ENCODE measurements at regions not wholly inside any gene's neighbourhood (a gene's known extent, or its start where the extent isn't known, plus 50 kb on each side); places are given as distances from the start of the nearest gene placed in this dataset.
"Not testable (repeated sequence)": the region's sequence is repeated elsewhere in the genome, so short reads cannot be mapped to it uniquely, and the experiment has no call there.

DNA sequence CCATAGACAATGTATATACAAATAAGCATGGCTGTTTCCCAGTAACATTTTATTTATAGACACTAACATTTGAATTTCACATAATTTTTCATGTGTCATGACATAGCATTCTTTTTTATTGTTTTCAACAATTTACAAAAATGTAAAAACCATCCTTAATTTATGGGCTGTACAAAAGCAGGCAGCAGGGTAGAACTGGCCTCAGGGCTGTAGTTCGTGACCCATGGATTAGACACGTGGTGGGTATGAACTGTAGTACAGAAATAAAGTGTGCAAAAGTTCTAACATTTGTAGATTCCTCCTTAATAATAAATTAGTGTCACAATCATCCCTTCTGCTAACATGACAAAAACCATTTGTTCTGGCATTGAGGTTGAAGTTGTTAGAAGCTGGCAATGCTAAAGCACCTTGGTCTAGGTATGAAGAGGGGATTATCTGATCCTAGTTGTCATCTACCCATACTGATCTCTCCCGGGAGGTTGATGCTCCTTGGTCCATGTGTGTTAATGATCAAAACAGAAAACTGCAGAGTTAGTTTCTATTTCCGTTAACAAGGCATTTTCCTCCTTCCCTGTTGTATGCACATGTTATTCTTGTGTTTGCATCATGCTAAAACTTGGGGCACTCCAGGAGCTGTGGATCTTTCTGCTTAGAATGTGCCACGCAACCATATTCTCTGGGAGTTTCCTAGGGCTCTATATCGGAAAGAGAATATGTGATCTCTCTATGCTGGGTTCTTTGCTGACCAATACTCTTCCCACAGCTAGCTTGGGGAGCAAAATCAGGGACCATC lies 917.6 kb downstream of the TLE1 start:
- DNase-seq (ENCODE audit: low read depth) = no peak
- Histone ChIP-seq H3K36me3 (ENCODE audit: control insufficient read depth, insufficient read depth, low read length) (no peaks in the 10 kb centered on the region), H3K27me3 (ENCODE audit: control insufficient read depth, insufficient read depth, low read length) (no peaks in the 10 kb centered on the region), H3K4me3 (ENCODE audit: low read depth, low read length) (no peak overlapping the region)
- TF ChIP-seq, protein P1, sequence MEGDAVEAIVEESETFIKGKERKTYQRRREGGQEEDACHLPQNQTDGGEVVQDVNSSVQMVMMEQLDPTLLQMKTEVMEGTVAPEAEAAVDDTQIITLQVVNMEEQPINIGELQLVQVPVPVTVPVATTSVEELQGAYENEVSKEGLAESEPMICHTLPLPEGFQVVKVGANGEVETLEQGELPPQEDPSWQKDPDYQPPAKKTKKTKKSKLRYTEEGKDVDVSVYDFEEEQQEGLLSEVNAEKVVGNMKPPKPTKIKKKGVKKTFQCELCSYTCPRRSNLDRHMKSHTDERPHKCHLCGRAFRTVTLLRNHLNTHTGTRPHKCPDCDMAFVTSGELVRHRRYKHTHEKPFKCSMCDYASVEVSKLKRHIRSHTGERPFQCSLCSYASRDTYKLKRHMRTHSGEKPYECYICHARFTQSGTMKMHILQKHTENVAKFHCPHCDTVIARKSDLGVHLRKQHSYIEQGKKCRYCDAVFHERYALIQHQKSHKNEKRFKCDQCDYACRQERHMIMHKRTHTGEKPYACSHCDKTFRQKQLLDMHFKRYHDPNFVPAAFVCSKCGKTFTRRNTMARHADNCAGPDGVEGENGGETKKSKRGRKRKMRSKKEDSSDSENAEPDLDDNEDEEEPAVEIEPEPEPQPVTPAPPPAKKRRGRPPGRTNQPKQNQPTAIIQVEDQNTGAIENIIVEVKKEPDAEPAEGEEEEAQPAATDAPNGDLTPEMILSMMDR (IDR thresholded peaks at IDR 0.05; ENCODE audit: insufficient read depth, low read length, poor library complexity, severe bottlenecking) = no peak

DNA sequence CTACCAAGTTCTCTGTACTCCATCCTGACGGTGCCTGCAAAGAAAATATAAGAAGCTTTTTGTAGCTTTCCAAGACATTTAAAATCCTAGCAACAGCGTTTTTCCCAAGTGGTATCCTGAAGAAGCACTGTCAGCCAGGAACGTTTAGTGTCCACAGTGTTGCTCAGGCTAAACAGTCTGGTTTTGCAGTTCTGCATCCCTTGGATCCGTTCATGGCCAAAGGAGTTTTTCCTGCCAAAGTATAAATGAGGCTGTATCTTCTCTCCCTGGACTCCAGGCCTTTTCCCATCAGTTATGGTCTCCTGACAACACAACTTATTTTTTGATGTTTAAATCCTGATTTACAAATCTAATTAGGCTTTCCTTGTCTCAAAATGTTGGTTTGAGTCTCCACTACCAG lies 925.8 kb downstream of the TLE1 start:
- TF ChIP-seq, protein P1 (IDR thresholded peaks at IDR 0.05; ENCODE audit: insufficient read depth, low read length, poor library complexity, severe bottlenecking) = no peak
- Histone ChIP-seq H3K27me3 (ENCODE audit: control insufficient read depth, insufficient read depth, low read length) (no peaks in the 10 kb centered on the region), H3K4me3 (ENCODE audit: low read depth, low read length) (no peak overlapping the region), H3K36me3 (ENCODE audit: control insufficient read depth, insufficient read depth, low read length) (no peaks in the 10 kb centered on the region)
- no peak for DNase-seq (ENCODE audit: low read depth)

DNA sequence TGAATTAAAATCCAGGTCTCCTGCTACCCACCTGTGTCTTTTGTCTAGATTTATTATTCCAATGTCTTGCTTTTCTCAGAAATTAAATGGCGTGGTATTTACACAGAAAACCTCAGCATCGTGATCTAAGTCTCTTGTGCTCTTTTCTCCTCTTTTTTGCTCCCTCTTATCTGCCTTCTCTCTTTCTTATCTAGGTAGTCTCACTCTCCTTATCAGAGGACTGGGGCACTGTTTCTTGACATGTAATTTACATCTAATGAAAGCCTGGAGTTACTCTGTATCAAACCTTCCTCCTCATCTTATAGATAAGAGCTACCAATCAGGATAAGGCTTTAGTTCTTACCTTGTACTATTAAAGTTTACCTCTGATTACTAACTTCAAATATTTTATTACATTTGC lies 933.8 kb downstream of the TLE1 start:
- no peaks in the 10 kb centered on the region for H3K36me3 ChIP-seq (ENCODE audit: control insufficient read depth, insufficient read depth, low read length)
- H3K27me3 ChIP-seq (ENCODE audit: control insufficient read depth, insufficient read depth, low read length) = no peaks in the 10 kb centered on the region
- TF ChIP-seq, protein P1 (IDR thresholded peaks at IDR 0.05; ENCODE audit: insufficient read depth, low read length, poor library complexity, severe bottlenecking) = no peak
- DNase-seq (ENCODE audit: low read depth) = no peak
- H3K4me3 ChIP-seq (ENCODE audit: low read depth, low read length) = no peak overlapping the region

DNA sequence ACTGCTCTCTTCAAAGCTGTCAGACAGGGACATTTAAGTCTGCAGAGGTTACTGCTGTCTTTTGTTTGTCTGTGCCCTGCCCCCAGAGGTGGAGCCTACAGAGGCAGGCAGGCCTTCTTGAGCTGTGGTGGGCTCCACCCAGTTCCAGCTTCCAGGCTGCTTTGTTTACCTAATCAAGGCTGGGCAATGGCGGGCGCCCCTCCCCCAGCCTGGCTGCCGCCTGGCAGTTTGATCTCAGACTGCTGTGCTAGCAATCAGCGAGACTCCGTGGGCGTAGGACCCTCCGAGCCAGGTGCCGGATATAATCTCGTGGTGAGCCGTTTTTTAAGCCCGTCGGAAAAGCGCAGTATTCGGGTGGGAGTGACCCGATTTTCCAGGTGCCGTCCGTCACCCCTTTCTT lies 942.3 kb downstream of the TLE1 start:
- H3K36me3 ChIP-seq (ENCODE audit: control insufficient read depth, insufficient read depth, low read length); DNase-seq (ENCODE audit: low read depth): not testable (repeated sequence)

DNA sequence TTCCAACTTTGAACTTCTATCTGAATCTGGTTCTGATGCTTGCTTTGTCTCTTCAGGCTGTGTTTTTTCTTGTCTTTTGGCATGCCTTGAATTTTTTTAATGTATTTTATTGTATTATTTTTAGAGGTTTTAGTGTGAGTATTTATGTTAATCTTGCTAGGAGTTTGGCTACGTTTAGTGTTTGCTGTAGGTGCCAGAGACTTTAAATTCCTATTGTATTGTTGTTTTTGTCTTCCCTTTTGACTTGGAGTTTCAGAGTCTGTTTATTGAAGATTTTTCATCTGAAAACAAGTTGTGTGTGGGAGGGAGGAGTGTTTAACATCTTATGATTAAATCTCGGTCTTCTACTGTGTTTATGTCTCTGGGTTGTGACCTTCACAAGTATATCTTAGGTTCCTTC lies 956.8 kb downstream of the TLE1 start:
- H3K27me3 ChIP-seq (ENCODE audit: control insufficient read depth, insufficient read depth, low read length) = no peaks in the 10 kb centered on the region
- H3K4me3 ChIP-seq (ENCODE audit: low read depth, low read length) = no peak overlapping the region
- TF ChIP-seq, protein P1 (IDR thresholded peaks at IDR 0.05; ENCODE audit: insufficient read depth, low read length, poor library complexity, severe bottlenecking) = no peak

More for the DNA sequence above, 942.3 kb downstream of the TLE1 start:
- not testable (repeated sequence) for H3K4me3 ChIP-seq (ENCODE audit: low read depth, low read length); H3K27me3 ChIP-seq (ENCODE audit: control insufficient read depth, insufficient read depth, low read length)

DNA sequence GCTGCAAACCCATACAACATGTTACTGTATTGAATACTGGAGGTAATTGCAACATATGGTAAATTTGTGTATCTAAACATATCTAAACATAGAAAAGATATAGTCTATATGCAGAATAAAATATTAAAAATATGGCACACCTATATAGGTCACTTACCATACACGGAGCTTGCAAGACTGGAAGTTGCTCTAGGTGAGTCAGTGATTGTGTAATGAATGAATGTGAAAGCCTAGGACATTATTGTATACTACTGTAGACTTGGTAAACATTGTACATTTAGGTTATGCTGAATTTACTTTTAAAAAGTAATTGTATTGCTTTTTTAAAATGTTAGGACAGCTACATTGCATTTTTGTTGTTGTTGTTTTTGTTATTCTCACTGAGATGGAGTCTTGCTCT lies 968.8 kb downstream of the TLE1 start:
- no peaks in the 10 kb centered on the region for H3K27me3 ChIP-seq (ENCODE audit: control insufficient read depth, insufficient read depth, low read length)
- H3K36me3 ChIP-seq (ENCODE audit: control insufficient read depth, insufficient read depth, low read length) = no peaks in the 10 kb centered on the region
- H3K4me3 ChIP-seq (ENCODE audit: low read depth, low read length) = no peak overlapping the region
- TF ChIP-seq, protein P1 (IDR thresholded peaks at IDR 0.05; ENCODE audit: insufficient read depth, low read length, poor library complexity, severe bottlenecking) = no peak
- DNase-seq (ENCODE audit: low read depth) = no peak

More for the DNA sequence above, 956.8 kb downstream of the TLE1 start:
- H3K36me3 ChIP-seq (ENCODE audit: control insufficient read depth, insufficient read depth, low read length) = no peaks in the 10 kb centered on the region
- DNase-seq (ENCODE audit: low read depth) = no peak

Measured in kidney epithelial cell (primary cell).